BJ (cell line): ENCODE measurements at regions not wholly inside any gene's neighbourhood (a gene's known extent, or its start where the extent isn't known, plus 50 kb on each side); places are given as distances from the start of the nearest gene placed in this dataset.

ENCODE experiments used
- CTCF ChIA-PET: fragments of 350-600 bp; formaldehyde crosslinking; extraction: SDS; loops from one replicate; lab custom pipeline; 2021; ENCODE audit warnings: antibody characterized with exemption, inconsistent platforms; lab: Yijun Ruan, JAX
- POLR2A ChIA-PET: fragments of 300-600 bp; sonication (Branson Sonifier 250); formaldehyde crosslinking; extraction: SDS; loops from one replicate; lab custom pipeline; 2021; ENCODE audit warnings: antibody characterized with exemption; lab: Charles Lee
- DNase-seq: peaks from one replicate; pipeline ENCODE4 v3.0.0-alpha.2; 2011; ENCODE audit warnings: low read depth
- H3K27me3 ChIP-seq: 2 replicates; pipeline ENCODE4 v1.6.0; 2011; ENCODE audit warnings: low read length; ENCODE audit not compliant: control insufficient read depth, insufficient read depth
- H3K36me3 ChIP-seq: 2 replicates; pipeline ENCODE4 v1.5.1; 2011; ENCODE audit warnings: low read length; ENCODE audit not compliant: control insufficient read depth, insufficient read depth
- H3K4me3 ChIP-seq: 2 replicates; pipeline ENCODE4 v1.5.1; 2011; ENCODE audit warnings: low read depth, mild to moderate bottlenecking, control low read depth, low read length
- TF ChIP-seq, protein P1 (sequence below): IDR thresholded peaks from 2 replicates; pipeline ENCODE4 v1.5.1; 2011; ENCODE audit warnings: low read depth, mild to moderate bottlenecking, control low read depth, inconsistent platforms, low read length, moderate library complexity; ENCODE audit not compliant: insufficient read depth

DNA sequence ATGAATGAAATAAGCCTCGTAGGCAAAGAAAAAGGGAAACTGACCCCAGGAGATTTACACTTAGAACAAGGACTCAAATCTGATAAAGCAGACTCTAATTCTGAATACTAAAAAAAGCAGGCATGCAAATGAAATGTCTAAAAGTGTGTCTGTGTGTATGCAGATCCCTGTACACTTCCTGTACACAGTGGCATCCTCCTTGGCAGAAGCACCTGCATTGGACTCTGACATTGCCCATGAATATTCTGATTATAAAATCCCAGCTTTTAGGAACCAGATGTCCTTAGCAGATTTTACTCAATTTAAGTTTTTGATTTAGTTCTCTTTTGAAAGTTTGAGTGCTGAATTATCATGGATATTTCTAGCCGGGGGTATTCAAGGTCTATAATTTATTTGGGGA, 306.0 kb upstream of the CDH8 start:
- DNase-seq, result no peak
- Histone ChIP-seq H3K36me3 (no peaks in the 10 kb centered on the region), H3K27me3 (no peaks in the 10 kb centered on the region), H3K4me3 (no peak overlapping the region)
- ChIA-PET POLR2A (no interaction called here), CTCF (no interaction called here)
- TF ChIP-seq, protein P1, sequence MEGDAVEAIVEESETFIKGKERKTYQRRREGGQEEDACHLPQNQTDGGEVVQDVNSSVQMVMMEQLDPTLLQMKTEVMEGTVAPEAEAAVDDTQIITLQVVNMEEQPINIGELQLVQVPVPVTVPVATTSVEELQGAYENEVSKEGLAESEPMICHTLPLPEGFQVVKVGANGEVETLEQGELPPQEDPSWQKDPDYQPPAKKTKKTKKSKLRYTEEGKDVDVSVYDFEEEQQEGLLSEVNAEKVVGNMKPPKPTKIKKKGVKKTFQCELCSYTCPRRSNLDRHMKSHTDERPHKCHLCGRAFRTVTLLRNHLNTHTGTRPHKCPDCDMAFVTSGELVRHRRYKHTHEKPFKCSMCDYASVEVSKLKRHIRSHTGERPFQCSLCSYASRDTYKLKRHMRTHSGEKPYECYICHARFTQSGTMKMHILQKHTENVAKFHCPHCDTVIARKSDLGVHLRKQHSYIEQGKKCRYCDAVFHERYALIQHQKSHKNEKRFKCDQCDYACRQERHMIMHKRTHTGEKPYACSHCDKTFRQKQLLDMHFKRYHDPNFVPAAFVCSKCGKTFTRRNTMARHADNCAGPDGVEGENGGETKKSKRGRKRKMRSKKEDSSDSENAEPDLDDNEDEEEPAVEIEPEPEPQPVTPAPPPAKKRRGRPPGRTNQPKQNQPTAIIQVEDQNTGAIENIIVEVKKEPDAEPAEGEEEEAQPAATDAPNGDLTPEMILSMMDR, result no peak

DNA sequence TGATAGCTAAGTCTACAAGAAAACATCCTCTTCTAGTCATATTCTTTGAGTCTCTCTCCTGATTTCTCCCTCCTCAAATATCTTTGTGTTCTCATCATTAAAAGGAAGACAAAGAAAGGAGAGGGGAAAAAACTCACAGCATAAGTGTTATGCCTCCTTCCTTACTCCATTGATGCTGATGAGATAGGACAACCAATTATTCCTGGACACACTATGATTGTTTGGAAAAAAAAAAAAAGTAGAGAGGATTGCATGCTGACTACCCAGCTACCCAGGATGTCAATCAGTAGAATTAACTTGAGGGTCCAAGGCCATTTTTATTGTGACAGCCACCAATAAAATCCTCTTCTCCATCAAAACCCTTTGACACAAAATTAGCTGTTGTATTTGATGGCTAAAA, 299.1 kb upstream of the CDH8 start:
- POLR2A ChIA-PET, result no interaction called here

DNA sequence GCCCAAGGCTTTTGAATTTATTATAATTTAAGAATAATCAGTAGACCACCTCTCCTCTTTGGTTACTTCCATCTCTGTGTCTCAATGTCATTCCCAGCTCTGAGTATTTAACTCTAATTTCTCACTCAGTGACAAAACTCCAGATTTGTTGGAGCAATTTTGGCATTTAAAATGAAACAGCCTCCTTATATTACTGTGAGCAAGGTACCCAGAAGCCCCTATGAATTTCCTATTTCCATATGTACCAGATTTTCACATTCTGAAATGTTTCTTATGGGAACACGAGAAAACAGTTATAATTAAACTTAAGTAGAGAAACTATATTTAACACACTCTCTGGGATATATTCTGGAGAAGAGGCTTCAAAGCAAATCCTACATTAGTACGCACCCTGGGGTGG, 285.4 kb upstream of the CDH8 start:
- H3K27me3 ChIP-seq, result no peaks in the 10 kb centered on the region
- TF ChIP-seq, protein P1, result no peak
- POLR2A ChIA-PET, result no interaction called here
- no peak overlapping the region for H3K4me3 ChIP-seq
- CTCF ChIA-PET, result no interaction called here
- H3K36me3 ChIP-seq, result no peaks in the 10 kb centered on the region
- no peak for DNase-seq

More for the DNA sequence above, 299.1 kb upstream of the CDH8 start:
- H3K36me3 ChIP-seq, result no peaks in the 10 kb centered on the region
- no peaks in the 10 kb centered on the region for H3K27me3 ChIP-seq
- TF ChIP-seq, protein P1, result no peak
- DNase-seq, result no peak
- CTCF ChIA-PET, result no interaction called here
- no peak overlapping the region for H3K4me3 ChIP-seq

DNA sequence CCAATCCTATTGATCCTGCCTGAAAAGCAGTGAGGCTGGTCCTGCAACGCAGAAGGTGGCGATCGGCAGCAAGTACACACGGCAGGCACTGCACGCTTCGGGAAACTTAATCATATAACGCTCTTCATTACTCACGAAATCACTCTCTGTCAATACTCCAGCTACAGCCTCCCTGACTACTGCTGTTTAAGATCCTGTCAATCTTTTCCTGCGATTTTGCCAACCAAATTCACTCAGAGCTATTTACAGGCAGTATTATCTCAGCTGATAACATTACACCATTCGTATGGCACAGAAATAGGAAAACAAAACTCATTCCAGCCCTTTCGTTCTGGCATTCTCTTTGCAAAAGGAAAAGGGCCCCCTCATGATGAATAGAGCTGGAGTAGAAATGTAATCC, 262.4 kb upstream of the CDH8 start:
- no peak for DNase-seq
- POLR2A ChIA-PET, result no interaction called here
- no peak overlapping the region for H3K4me3 ChIP-seq
- TF ChIP-seq, protein P1, result no peak
- no peaks in the 10 kb centered on the region for H3K27me3 ChIP-seq
- no peaks in the 10 kb centered on the region for H3K36me3 ChIP-seq
- CTCF ChIA-PET, result interaction anchor here (0.6 kb wide), 1 partner anchor 185 kb away, joined by 3 read pairs; no protein-coding TSS in a partner anchor

DNA sequence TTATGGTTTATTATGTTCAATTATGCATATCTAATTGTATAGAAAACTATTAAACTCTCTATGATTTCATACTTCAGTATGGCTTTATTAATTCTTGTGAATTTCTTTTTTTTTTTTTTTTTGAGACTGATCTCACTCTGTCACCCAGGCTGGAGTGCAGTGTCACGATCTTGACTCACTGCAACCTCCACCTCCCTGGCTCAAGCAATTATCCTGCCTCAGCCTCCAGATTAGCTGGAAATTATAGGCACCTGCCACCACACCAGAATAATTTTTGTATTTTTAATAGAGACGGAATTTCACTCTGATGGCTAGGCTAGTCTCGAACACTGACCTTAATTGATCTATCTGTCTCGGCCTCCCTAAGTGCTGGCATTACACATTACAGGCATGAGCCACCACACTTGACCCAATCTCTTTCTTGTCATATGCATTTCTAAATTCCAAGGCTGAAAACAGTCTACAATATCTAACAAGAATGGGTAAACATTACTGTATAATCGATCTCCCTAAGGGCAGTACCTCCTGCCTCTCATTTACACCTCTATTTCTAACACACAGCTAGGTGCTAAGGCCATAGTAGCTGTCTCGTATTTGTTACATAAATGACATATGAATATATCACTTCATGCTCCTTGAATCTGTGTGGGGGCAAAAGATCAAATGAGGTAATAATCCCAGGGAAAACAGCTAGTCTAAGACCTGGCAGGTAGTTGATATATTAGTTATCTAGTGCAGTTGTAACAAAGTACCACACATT, 258.2 kb upstream of the CDH8 start:
- Histone ChIP-seq H3K4me3 (no peak overlapping the region), H3K36me3 (no peaks in the 10 kb centered on the region), H3K27me3 (no peaks in the 10 kb centered on the region)
- ChIA-PET CTCF (no interaction called here), POLR2A (no interaction called here)
- DNase-seq, result no peak
- TF ChIP-seq, protein P1, result no peak
